GM12878 (cell line): ENCODE measurements at regions not wholly inside any gene's neighbourhood (a gene's known extent, or its start where the extent isn't known, plus 50 kb on each side); places are given as distances from the start of the nearest gene placed in this dataset.

Experiments
- ATAC-seq: fragments of 200-7000 bp; cut with Tn5 transposase; 3 replicates; pipeline ENCODE4 v1.9.1; 2020; ENCODE audit warnings: mild to moderate bottlenecking, moderate library complexity
- BruUV-seq: library from RNA; stranded (reverse); fragments of 400-500 nt; replicated peaks from 2 replicates; lab custom pipeline; 2021; lab: Mats Ljungman, UMichigan
- CTCF ChIA-PET: fragments of 300-600 bp; sonication (Branson Sonifier 250); formaldehyde crosslinking; extraction: SDS; loops from one replicate; lab custom pipeline; 2021; ENCODE audit warnings: inconsistent platforms; lab: Yijun Ruan, JAX
- POLR2A ChIA-PET: fragments of 350-600 bp; formaldehyde crosslinking; extraction: SDS; loops from one replicate; lab custom pipeline; 2021; ENCODE audit warnings: inconsistent platforms; lab: Charles Lee
- RAD21 ChIA-PET: fragments of 300-600 bp; sonication (Branson Sonifier 250); formaldehyde crosslinking; loops from one replicate; lab custom pipeline; 2023; ENCODE audit warnings: antibody characterized with exemption; ENCODE audit not compliant: unreplicated experiment; lab: Charles Lee
- SMC1A ChIA-PET: fragments of 300-600 bp; sonication (Branson Sonifier 250); formaldehyde crosslinking; loops from one replicate; lab custom pipeline; 2023; ENCODE audit not compliant: unreplicated experiment, uncharacterized antibody; lab: Charles Lee
- DNase-seq: peaks from one replicate; pipeline ENCODE4 v3.0.0-alpha.2; 2011; ENCODE audit warnings: low read depth, low spot score
- FAIRE-seq: peaks from 3 replicates; lab custom pipeline; 2011; peaks lifted over from hg19 to GRCh38; lab: Jason Lieb, UNC
- H2AFZ ChIP-seq: 2 replicates; pipeline ENCODE4 v1.6.0; 2011; ENCODE audit warnings: low read depth, low read length, control low read depth; ENCODE audit not compliant: control insufficient read depth
- H3K27ac ChIP-seq: 2 replicates; pipeline ENCODE4 v1.5.1; 2011; ENCODE audit warnings: control low read depth; ENCODE audit not compliant: control insufficient read depth, insufficient read depth
- H3K27me3 ChIP-seq, 2 experiments: replicated peaks in 1 of 2; 2 replicates each; pipeline versions ENCODE4 v1.6.0 to v1.6.1; 2011; ENCODE audit warnings: low read length in 1 of 2; ENCODE audit not compliant: control insufficient read depth in 2 of 2, insufficient read depth in 2 of 2
- H3K36me3 ChIP-seq, 2 experiments: 2 replicates each; pipeline ENCODE4 v1.5.1; 2011; ENCODE audit warnings: low read length in 1 of 2; ENCODE audit not compliant: control insufficient read depth in 2 of 2, insufficient read depth in 2 of 2
- H3K4me1 ChIP-seq: 2 replicates; pipeline ENCODE4 v1.6.1; 2011; ENCODE audit warnings: mild to moderate bottlenecking, low read length, moderate library complexity, mixed read lengths; ENCODE audit not compliant: control insufficient read depth, insufficient read depth
- H3K4me2 ChIP-seq: 2 replicates; pipeline ENCODE4 v1.6.0; 2011; ENCODE audit warnings: control low read depth; ENCODE audit not compliant: control insufficient read depth, insufficient read depth
- H3K4me3 ChIP-seq: fragments of 200-600 bp; sonication (generic); 2 replicates; pipeline ENCODE4 v1.5.1; 2016
- H3K79me2 ChIP-seq: 2 replicates; pipeline ENCODE4 v1.6.0; 2011; ENCODE audit warnings: low read length; ENCODE audit not compliant: control insufficient read depth, insufficient read depth
- H3K9ac ChIP-seq: 2 replicates; pipeline ENCODE4 v1.8.0; 2011; ENCODE audit warnings: low read length, control low read depth, mixed read lengths; ENCODE audit not compliant: control insufficient read depth, insufficient read depth
- H3K9me3 ChIP-seq: replicated peaks from 3 replicates; pipeline ENCODE4 v1.5.1; 2011; ENCODE audit warnings: mild to moderate bottlenecking, low read length; ENCODE audit not compliant: control insufficient read depth, insufficient read depth
- H4K20me1 ChIP-seq: 2 replicates; pipeline ENCODE4 v1.6.0; 2011; ENCODE audit not compliant: control insufficient read depth, insufficient read depth
- ATF3 ChIP-seq: IDR thresholded peaks from 2 replicates; pipeline ENCODE4 v1.6.1; 2011; ENCODE audit warnings: low read depth, mild to moderate bottlenecking, low read length, moderate library complexity, borderline replicate concordance; ENCODE audit errors: extremely low read depth
- BRCA1 ChIP-seq: IDR thresholded peaks from 2 replicates; pipeline ENCODE4 v1.6.1; 2011; ENCODE audit warnings: low read depth, low read length, improper control_type of control experiment
- CBX5 ChIP-seq: sonication (generic); IDR thresholded peaks from 2 replicates; pipeline ENCODE4 v1.6.1; 2016; ENCODE audit warnings: low read depth, moderate library complexity, mild to moderate bottlenecking, inconsistent platforms
- PKNOX1 ChIP-seq: fragments of 450-650 bp; IDR thresholded peaks from 2 replicates; pipeline ENCODE4 v1.6.1; 2016; ENCODE audit warnings: mild to moderate bottlenecking
- POLR2A ChIP-seq: IDR thresholded peaks from 2 replicates; pipeline ENCODE4 v1.6.1; 2011; ENCODE audit warnings: low read depth, mild to moderate bottlenecking, low read length
- WGBS: methylation state at CpG from one replicate; pipeline ENCODE4 v1.1.6; 2016; ENCODE audit warnings: low lambda C conversion rate; ENCODE audit not compliant: insufficient replicate concordance, insufficient coverage; ENCODE audit errors: missing lambda C conversion rate; 5-methylcytosine and 5-hydroxymethylcytosine counted together
- in situ Hi-C: fragments of 300-500 bp; cut with MboI; formaldehyde crosslinking; loops from 9 replicates; pipeline ENCODE4 v1.14.3; 2018; ENCODE audit warnings: mixed read lengths
- intact Hi-C: fragments of 100-400 bp; cut with micrococcal nuclease; formaldehyde crosslinking; loops from one replicate; pipeline ENCODE4 v1.14.2; 2022; ENCODE audit not compliant: unreplicated experiment
- TF ChIP-seq, protein P1 (sequence below): IDR thresholded peaks from 2 replicates; pipeline ENCODE4 v1.6.1; 2011; ENCODE audit warnings: low read depth, low read length, improper control_type of control experiment, borderline replicate concordance
- TF ChIP-seq, protein P2 (sequence below): IDR thresholded peaks from 2 replicates; pipeline ENCODE4 v1.6.1; 2011; ENCODE audit warnings: mild to moderate bottlenecking, low read depth, low read length, moderate library complexity; ENCODE audit not compliant: insufficient replicate concordance
- TF ChIP-seq, protein P3 (sequence below): fragments of 450-650 bp; IDR thresholded peaks from 2 replicates; pipeline ENCODE4 v1.6.1; 2017; ENCODE audit warnings: antibody characterized with exemption, mild to moderate bottlenecking, moderate library complexity
- TF ChIP-seq, protein P4 (sequence below): fragments of 450-650 bp; IDR thresholded peaks from 2 replicates; pipeline ENCODE4 v1.6.1; 2018; ENCODE audit warnings: borderline replicate concordance, mild to moderate bottlenecking; ENCODE audit not compliant: partially characterized antibody

DNA sequence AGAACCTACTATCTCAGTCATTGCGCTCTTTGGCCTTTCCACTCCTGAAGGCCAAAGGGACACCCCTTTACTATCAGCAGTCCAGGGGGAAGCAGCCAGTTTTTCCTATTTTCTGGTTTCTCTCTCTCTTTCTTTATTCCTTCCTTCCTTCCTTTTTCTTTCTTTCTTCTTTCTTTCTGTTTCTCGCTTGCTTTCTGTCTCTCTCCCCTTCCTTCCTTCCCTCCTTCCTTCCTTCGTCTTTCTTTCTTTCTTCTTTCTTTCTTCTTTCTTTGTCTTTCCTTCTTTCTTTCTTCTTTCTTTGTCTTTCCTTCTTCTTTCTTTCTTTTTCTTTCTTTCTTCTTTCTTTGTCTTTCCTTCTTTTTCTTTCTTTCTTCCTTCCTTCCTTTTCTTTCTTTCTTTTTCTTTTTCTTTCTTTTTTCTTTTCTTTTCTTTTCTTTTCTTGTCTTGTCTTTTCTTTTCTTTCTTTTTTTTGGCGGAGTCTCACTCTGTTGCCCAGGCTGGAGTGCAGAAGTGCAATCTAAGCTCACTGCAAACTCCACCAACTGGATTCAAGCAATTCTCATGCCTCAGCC lies 64.9 kb upstream of the OTX2 start:
- Histone ChIP-seq H3K4me1 (no peaks in the 10 kb centered on the region), H3K9ac (no peak overlapping the region), H3K36me3 (no peaks in the 10 kb centered on the region), H3K79me2 (no peaks in the 10 kb centered on the region), H3K4me3 (no peak overlapping the region), H3K27ac (no peak overlapping the region), H3K4me2 (no peak overlapping the region), H4K20me1 (no peaks in the 10 kb centered on the region), H3K9me3 (no peaks in the 10 kb centered on the region), H3K27me3 (no peaks in the 10 kb centered on the region), H2AFZ (no peak overlapping the region)
- WGBS: 56% methylated on average over 4 of the region's 4 CpGs
- ChIA-PET POLR2A (no interaction called here), CTCF (interaction anchor here (0.6 to 1.2 kb wide), 4 partner anchors 12 to 285 kb away, joined by 3 to 4 read pairs (median 4); no protein-coding TSS in a partner anchor), SMC1A (no interaction called here), RAD21 (no interaction called here)
- DNase-seq (no peak), ATAC-seq (no peak), FAIRE-seq (no peak)
- BruUV-seq: no TSS peak
- intact Hi-C loops (loop anchor here (10.0 kb wide), 1 partner anchor 220 kb away; no protein-coding TSS in a partner anchor), in situ Hi-C loops (no loop called here)
- TF ChIP-seq BRCA1 (no peak), POLR2A (no peak), PKNOX1 (no peak), ATF3 (no peak), CBX5 (no peak)
- TF ChIP-seq, protein P1, sequence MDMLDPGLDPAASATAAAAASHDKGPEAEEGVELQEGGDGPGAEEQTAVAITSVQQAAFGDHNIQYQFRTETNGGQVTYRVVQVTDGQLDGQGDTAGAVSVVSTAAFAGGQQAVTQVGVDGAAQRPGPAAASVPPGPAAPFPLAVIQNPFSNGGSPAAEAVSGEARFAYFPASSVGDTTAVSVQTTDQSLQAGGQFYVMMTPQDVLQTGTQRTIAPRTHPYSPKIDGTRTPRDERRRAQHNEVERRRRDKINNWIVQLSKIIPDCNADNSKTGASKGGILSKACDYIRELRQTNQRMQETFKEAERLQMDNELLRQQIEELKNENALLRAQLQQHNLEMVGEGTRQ: no peak
- TF ChIP-seq, protein P2, sequence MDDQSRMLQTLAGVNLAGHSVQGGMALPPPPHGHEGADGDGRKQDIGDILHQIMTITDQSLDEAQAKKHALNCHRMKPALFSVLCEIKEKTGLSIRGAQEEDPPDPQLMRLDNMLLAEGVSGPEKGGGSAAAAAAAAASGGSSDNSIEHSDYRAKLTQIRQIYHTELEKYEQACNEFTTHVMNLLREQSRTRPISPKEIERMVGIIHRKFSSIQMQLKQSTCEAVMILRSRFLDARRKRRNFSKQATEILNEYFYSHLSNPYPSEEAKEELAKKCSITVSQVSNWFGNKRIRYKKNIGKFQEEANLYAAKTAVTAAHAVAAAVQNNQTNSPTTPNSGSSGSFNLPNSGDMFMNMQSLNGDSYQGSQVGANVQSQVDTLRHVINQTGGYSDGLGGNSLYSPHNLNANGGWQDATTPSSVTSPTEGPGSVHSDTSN: no peak
- TF ChIP-seq, protein P3, sequence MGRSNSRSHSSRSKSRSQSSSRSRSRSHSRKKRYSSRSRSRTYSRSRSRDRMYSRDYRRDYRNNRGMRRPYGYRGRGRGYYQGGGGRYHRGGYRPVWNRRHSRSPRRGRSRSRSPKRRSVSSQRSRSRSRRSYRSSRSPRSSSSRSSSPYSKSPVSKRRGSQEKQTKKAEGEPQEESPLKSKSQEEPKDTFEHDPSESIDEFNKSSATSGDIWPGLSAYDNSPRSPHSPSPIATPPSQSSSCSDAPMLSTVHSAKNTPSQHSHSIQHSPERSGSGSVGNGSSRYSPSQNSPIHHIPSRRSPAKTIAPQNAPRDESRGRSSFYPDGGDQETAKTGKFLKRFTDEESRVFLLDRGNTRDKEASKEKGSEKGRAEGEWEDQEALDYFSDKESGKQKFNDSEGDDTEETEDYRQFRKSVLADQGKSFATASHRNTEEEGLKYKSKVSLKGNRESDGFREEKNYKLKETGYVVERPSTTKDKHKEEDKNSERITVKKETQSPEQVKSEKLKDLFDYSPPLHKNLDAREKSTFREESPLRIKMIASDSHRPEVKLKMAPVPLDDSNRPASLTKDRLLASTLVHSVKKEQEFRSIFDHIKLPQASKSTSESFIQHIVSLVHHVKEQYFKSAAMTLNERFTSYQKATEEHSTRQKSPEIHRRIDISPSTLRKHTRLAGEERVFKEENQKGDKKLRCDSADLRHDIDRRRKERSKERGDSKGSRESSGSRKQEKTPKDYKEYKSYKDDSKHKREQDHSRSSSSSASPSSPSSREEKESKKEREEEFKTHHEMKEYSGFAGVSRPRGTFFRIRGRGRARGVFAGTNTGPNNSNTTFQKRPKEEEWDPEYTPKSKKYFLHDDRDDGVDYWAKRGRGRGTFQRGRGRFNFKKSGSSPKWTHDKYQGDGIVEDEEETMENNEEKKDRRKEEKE: no peak
- TF ChIP-seq, protein P4, sequence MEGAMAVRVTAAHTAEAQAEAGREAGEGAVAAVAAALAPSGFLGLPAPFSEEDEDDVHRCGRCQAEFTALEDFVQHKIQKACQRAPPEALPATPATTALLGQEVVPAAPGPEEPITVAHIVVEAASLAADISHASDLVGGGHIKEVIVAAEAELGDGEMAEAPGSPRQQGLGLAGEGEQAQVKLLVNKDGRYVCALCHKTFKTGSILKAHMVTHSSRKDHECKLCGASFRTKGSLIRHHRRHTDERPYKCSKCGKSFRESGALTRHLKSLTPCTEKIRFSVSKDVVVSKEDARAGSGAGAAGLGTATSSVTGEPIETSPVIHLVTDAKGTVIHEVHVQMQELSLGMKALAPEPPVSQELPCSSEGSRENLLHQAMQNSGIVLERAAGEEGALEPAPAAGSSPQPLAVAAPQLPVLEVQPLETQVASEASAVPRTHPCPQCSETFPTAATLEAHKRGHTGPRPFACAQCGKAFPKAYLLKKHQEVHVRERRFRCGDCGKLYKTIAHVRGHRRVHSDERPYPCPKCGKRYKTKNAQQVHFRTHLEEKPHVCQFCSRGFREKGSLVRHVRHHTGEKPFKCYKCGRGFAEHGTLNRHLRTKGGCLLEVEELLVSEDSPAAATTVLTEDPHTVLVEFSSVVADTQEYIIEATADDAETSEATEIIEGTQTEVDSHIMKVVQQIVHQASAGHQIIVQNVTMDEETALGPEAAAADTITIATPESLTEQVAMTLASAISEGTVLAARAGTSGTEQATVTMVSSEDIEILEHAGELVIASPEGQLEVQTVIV: no peak
